ENCODE measurements at regions not wholly inside any gene's neighbourhood (a gene's known extent, or its start where the extent isn't known, plus 50 kb on each side); places are given as distances from the start of the nearest gene placed in this dataset.

DNA sequence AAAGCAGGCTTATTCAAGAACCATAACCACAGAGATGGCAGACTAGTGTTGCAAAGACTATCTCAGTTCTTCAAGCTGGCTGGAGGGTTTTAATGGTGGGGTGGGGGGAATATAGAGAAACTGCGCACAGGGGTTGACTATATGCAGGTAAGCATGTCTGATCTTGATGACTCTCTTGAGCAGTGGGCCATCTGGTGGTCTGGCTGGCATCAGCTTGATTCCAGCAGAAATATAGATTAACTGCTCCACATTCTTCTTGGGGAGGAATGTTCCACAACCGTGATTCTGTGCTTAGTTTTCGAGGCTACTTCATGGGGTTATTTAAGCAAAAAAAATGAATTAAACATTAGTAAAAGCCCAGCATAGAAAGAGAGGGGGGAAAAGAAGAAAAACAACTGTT lies 158.8 kb upstream of the PGR start:
- no peak overlapping the region for H3K27ac ChIP-seq
- no peak overlapping the region for H3K4me3 ChIP-seq
- H3K9me3 ChIP-seq (ENCODE audit: low read depth, low read length): no peaks in the 10 kb centered on the region
- no peak for TF ChIP-seq FOXP2 (optimal IDR thresholded peaks at IDR 0.05; ENCODE audit: control extremely low read depth, extremely low read length, insufficient read depth)
- no peak for TF ChIP-seq EZH2 (IDR thresholded peaks at IDR 0.05)
- TF ChIP-seq POLR2AphosphoS5 (IDR thresholded peaks at IDR 0.05; ENCODE audit: borderline replicate concordance, low read depth, low read length): no peak
- H3K36me3 ChIP-seq (ENCODE audit: insufficient read depth, low read length): no peaks in the 10 kb centered on the region
- no peak overlapping the region for H3K9ac ChIP-seq (ENCODE audit: insufficient read length)
- no peak for DNase-seq (ENCODE audit: low read depth, low spot score)

DNA sequence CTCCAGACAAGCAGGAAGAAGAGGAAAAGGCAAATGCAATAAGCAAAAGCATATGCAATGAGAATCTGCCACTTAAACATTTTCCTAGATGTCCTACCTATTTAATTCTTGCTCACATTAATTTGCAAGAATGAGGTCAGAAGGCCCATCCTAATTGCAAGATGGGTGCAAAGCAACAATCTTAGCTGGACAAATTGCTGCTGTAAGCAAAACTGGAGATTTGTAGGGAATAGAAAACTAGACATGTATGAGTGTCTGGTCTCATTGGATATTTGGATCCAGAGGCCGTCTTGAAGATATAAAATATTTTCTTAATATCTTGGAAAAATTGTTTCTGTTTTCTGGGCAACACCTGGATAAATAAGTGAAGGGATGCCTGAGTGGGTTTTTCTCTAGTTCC lies 150.1 kb upstream of the PGR start:
- TF ChIP-seq FOXP2 (optimal IDR thresholded peaks at IDR 0.05; ENCODE audit: control extremely low read depth, extremely low read length, insufficient read depth) (no peak), POLR2AphosphoS5 (IDR thresholded peaks at IDR 0.05; ENCODE audit: borderline replicate concordance, low read depth, low read length) (no peak), EZH2 (IDR thresholded peaks at IDR 0.05) (no peak)
- Histone ChIP-seq H3K9me3 (ENCODE audit: low read depth, low read length) (no peaks in the 10 kb centered on the region), H3K36me3 (ENCODE audit: insufficient read depth, low read length) (no peaks in the 10 kb centered on the region), H3K27ac (no peak overlapping the region), H3K9ac (ENCODE audit: insufficient read length) (no peak overlapping the region), H3K4me3 (no peak overlapping the region)
- no peak for DNase-seq (ENCODE audit: low read depth, low spot score)

DNA sequence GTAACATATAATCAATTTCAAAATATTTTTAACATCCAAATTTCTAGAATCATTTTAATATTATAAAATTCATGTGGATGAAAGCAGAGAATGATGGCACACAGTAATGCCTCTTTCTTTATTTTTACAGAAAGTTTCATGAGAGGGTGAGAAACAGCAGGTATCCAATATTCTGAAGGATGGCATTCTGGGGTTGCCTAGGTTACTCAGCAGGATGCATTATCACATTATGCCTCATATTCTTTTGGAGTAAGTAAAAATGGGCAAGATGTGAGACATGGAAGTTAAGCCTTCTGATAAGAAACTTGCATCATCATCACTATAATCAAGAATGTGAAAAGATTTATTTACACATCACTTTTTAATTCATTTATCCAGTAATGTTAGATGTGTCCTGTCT lies 148.7 kb upstream of the PGR start:
- no peak overlapping the region for H3K27ac ChIP-seq
- TF ChIP-seq POLR2AphosphoS5 (IDR thresholded peaks at IDR 0.05; ENCODE audit: borderline replicate concordance, low read depth, low read length): no peak
- no peak for TF ChIP-seq EZH2 (IDR thresholded peaks at IDR 0.05)
- H3K9ac ChIP-seq (ENCODE audit: insufficient read length): no peak overlapping the region
- H3K9me3 ChIP-seq (ENCODE audit: low read depth, low read length): no peaks in the 10 kb centered on the region
- H3K4me3 ChIP-seq: no peak overlapping the region
- DNase-seq (ENCODE audit: low read depth, low spot score): no peak
- H3K36me3 ChIP-seq (ENCODE audit: insufficient read depth, low read length): no peaks in the 10 kb centered on the region

DNA sequence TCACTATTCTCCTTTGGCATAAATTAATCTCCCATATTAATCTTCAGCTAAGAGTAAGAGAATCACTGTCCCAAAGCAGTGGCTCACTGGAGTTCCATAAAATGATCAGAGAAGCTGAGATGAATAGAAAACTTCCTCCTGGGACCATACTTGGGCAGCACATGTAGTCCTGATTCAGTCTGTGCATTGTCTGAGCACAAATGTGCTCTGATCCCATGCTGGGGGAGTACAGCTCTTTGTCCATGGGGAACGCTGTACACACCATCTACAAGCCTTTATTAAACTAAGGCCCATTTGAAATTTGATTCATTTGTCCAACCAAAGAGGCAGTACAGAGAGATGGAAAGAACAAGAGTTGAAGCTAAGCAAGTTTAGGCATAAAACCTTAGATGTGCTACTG lies 147.4 kb upstream of the PGR start:
- H3K36me3 ChIP-seq (ENCODE audit: insufficient read depth, low read length): no peaks in the 10 kb centered on the region
- no peak overlapping the region for H3K27ac ChIP-seq
- no peak for DNase-seq (ENCODE audit: low read depth, low spot score)
- TF ChIP-seq POLR2AphosphoS5 (IDR thresholded peaks at IDR 0.05; ENCODE audit: borderline replicate concordance, low read depth, low read length): no peak
- no peak for TF ChIP-seq EZH2 (IDR thresholded peaks at IDR 0.05)
- no peak for TF ChIP-seq FOXP2 (optimal IDR thresholded peaks at IDR 0.05; ENCODE audit: control extremely low read depth, extremely low read length, insufficient read depth)
- H3K9ac ChIP-seq (ENCODE audit: insufficient read length): no peak overlapping the region
- no peaks in the 10 kb centered on the region for H3K9me3 ChIP-seq (ENCODE audit: low read depth, low read length)
- no peak overlapping the region for H3K4me3 ChIP-seq

DNA sequence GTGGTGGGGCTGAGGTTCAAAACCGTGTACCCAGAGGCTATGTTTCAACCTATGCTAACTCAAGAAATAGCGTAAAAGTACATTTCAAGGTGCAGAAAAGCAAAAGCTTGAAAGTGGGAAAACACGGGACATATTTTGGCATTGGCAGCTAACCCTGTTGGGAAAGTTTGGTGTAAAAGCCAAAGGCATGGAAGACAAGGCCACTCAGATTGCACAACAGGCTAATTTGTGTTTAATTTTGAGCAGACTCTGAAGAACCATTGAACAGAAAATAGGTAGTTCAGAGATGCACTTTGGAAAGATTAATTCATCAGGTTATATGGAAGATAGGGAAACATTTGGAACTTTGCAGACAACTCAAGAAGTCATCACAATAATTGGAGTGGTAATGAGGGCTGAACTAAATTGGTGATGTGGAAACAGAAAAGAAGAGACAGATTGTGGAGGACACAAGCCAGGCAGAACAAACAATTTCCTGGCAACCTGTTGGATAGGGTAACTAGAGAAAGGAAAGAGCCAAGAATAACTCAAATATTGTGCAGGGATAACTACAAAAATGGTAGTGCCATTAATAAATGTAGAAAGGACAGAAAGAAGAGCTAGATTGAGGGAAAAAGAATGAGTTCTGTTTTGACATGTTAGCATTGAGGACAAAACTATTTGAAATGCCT lies 140.5 kb upstream of the PGR start:
- Histone ChIP-seq H3K9ac (ENCODE audit: insufficient read length) (no peak overlapping the region), H3K9me3 (ENCODE audit: low read depth, low read length) (no peaks in the 10 kb centered on the region), H3K36me3 (ENCODE audit: insufficient read depth, low read length) (no peaks in the 10 kb centered on the region), H3K4me3 (no peak overlapping the region), H3K27ac (no peak overlapping the region)
- no peak for DNase-seq (ENCODE audit: low read depth, low spot score)
- TF ChIP-seq POLR2AphosphoS5 (IDR thresholded peaks at IDR 0.05; ENCODE audit: borderline replicate concordance, low read depth, low read length) (no peak), FOXP2 (optimal IDR thresholded peaks at IDR 0.05; ENCODE audit: control extremely low read depth, extremely low read length, insufficient read depth) (no peak), EZH2 (IDR thresholded peaks at IDR 0.05) (no peak)

DNA sequence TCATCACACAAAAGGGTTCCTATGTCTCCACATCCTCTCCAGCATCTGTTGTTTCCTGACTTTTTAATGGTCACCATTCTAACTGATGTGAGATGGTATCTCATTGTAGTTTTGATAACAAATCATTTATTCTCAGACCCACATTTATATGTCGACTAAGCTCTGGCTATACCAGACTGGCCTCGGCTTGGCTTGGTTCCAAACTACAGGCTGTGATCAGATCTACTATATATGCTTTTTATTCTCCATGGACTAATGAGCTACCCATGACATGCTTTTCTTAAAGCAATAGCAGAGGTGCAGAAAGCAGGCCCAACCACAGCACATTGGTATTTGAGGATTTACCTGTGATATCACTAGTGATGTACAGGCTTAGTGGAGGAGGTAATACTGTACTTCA lies 139.8 kb upstream of the PGR start:
- TF ChIP-seq FOXP2 (optimal IDR thresholded peaks at IDR 0.05; ENCODE audit: control extremely low read depth, extremely low read length, insufficient read depth) (no peak), POLR2AphosphoS5 (IDR thresholded peaks at IDR 0.05; ENCODE audit: borderline replicate concordance, low read depth, low read length) (no peak), EZH2 (IDR thresholded peaks at IDR 0.05) (no peak)
- no peak for DNase-seq (ENCODE audit: low read depth, low spot score)
- Histone ChIP-seq H3K27ac (no peak overlapping the region), H3K9me3 (ENCODE audit: low read depth, low read length) (no peaks in the 10 kb centered on the region), H3K36me3 (ENCODE audit: insufficient read depth, low read length) (no peaks in the 10 kb centered on the region), H3K9ac (ENCODE audit: insufficient read length) (no peak overlapping the region), H3K4me3 (no peak overlapping the region)

DNA sequence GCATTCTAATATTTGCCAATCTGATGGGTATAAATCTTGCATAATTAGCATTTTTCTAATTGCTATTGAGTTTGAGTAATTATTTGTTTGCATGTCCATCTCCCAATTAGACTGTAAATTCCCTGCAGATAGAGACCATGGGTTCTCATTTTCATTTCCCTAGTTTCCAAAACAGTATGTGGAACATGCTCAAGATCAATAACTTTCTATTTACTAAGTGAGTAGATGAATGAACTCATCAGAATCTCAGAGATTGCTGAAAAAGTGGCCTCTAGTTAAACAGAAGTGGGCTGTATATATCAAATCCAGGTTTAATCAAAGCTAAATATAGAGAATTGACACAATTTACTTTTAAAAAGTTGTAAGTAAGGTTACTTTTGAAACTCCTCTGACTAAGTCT lies 138.0 kb upstream of the PGR start:
- H3K9ac ChIP-seq (ENCODE audit: insufficient read length): no peak overlapping the region
- H3K27ac ChIP-seq: no peak overlapping the region
- DNase-seq (ENCODE audit: low read depth, low spot score): no peak
- no peak for TF ChIP-seq EZH2 (IDR thresholded peaks at IDR 0.05)
- no peak for TF ChIP-seq POLR2AphosphoS5 (IDR thresholded peaks at IDR 0.05; ENCODE audit: borderline replicate concordance, low read depth, low read length)
- no peak for TF ChIP-seq FOXP2 (optimal IDR thresholded peaks at IDR 0.05; ENCODE audit: control extremely low read depth, extremely low read length, insufficient read depth)
- no peaks in the 10 kb centered on the region for H3K36me3 ChIP-seq (ENCODE audit: insufficient read depth, low read length)
- H3K4me3 ChIP-seq: no peak overlapping the region
- H3K9me3 ChIP-seq (ENCODE audit: low read depth, low read length): no peaks in the 10 kb centered on the region

DNA sequence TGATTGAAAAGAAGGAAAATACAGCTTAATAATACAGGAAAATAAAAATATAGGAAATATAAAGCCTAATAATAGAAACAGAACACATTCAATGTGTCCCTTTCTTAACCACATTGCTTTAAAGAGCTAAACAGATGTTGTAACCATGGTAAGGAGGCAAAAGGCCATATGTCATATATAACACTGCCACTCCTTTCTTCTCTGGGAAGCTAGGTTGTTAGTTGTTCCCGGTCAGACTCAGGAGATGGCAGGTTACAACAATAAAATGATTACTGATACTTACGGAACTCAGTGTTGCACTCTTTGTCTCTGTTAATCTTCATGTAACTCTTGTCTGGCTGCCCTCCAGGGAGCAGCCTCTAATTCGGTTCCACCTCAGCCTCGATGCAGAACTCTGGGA lies 134.7 kb upstream of the PGR start:
- no peaks in the 10 kb centered on the region for H3K9me3 ChIP-seq (ENCODE audit: low read depth, low read length)
- no peak for DNase-seq (ENCODE audit: low read depth, low spot score)
- H3K27ac ChIP-seq: no peak overlapping the region
- no peak overlapping the region for H3K9ac ChIP-seq (ENCODE audit: insufficient read length)
- no peak overlapping the region for H3K4me3 ChIP-seq
- H3K36me3 ChIP-seq (ENCODE audit: insufficient read depth, low read length): no peaks in the 10 kb centered on the region
- TF ChIP-seq POLR2AphosphoS5 (IDR thresholded peaks at IDR 0.05; ENCODE audit: borderline replicate concordance, low read depth, low read length) (no peak), EZH2 (IDR thresholded peaks at IDR 0.05) (no peak), FOXP2 (optimal IDR thresholded peaks at IDR 0.05; ENCODE audit: control extremely low read depth, extremely low read length, insufficient read depth) (no peak)

DNA sequence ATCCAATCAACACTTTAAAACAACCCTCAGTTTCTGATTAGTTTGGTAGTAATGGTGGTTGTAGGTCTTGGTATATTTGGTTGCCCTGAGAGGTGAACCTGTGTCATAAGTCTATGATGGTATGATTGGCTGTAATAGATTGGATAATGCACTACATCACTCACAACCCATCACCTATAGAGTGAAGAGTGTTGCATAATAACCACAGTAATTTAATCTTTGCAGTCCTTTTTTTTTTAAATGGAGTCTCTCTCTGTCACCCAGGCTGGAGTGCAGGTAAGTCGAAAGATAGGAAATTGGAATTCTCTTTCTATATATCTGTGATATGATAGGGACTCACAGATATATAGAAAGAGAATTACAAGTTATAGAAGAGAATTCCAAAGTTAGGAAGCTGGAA lies 133.4 kb upstream of the PGR start:
- no peaks in the 10 kb centered on the region for H3K9me3 ChIP-seq (ENCODE audit: low read depth, low read length)
- no peak overlapping the region for H3K9ac ChIP-seq (ENCODE audit: insufficient read length)
- TF ChIP-seq EZH2 (IDR thresholded peaks at IDR 0.05) (no peak), FOXP2 (optimal IDR thresholded peaks at IDR 0.05; ENCODE audit: control extremely low read depth, extremely low read length, insufficient read depth) (no peak), POLR2AphosphoS5 (IDR thresholded peaks at IDR 0.05; ENCODE audit: borderline replicate concordance, low read depth, low read length) (no peak)
- H3K36me3 ChIP-seq (ENCODE audit: insufficient read depth, low read length): no peaks in the 10 kb centered on the region
- H3K27ac ChIP-seq: no peak overlapping the region
- H3K4me3 ChIP-seq: no peak overlapping the region
- no peak for DNase-seq (ENCODE audit: low read depth, low spot score)

Measured in SK-N-MC (cell line).